NCI-H187 treated with DMSO at 0.1 percent for 48 hours (cell line): ENCODE measurements at regions not wholly inside any gene's neighbourhood (a gene's known extent, or its start where the extent isn't known, plus 50 kb on each side); places are given as distances from the start of the nearest gene placed in this dataset.
"Not testable (repeated sequence)": the region's sequence is repeated elsewhere in the genome, so short reads cannot be mapped to it uniquely, and the experiment has no call there.

ENCODE experiments used
- DNase-seq: peaks from one replicate; lab custom pipeline; 2025; lab: John Stamatoyannopoulos, UW

DNA sequence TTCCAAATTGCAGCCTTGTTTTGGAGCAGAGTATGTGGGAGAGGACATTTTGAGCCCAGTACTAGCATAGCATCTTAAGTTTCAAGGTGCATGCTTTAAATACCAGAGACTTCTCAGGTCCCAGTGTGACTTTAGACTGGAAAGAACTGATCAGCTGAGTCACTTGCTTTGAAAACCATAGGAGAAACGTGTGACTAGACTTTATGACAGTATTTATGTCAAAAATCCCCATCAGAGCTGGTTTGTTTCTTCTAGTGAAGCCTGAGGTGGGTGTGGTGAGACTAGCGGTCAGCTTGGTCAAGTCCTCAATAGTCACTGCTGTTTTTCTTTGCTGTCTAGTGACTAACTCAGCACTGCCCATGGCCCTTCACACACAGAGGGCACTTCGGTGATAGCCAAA is 724.2 kb downstream of the GATA3 start:
- no peak for DNase-seq

GRCh38 chr10:8787649-8788048 is 733.2 kb downstream of the GATA3 start:
- DNase-seq = no peak

GRCh38 chr10:8790390-8790789 is 735.9 kb downstream of the GATA3 start:
- no peak for DNase-seq

- DNase-seq = no peak
Observed at GRCh38 chr10:8794860-8795259, 740.4 kb downstream of the GATA3 start.

GRCh38 chr10:8800426-8800825 is 745.9 kb downstream of the GATA3 start:
- DNase-seq = no peak

DNA sequence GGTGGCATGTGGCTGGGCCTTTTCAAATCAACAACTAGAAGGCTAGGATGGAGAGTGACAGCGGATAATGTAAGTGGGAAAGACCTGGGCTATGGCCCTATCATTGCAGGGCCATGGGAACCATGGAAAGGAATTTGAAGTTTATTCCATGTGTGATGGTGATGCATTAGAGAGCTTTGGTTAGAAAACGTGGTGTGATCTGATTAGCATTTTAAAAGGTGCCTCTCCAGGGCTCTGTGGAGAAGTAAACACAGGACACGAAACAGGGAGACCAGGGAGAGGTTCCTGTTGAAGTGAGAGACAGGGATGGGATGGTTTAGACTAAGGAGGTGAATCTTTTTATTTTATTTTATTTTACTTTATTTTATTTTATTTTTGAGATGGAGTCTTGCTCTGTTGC is 749.5 kb downstream of the GATA3 start:
- DNase-seq = no peak

DNA sequence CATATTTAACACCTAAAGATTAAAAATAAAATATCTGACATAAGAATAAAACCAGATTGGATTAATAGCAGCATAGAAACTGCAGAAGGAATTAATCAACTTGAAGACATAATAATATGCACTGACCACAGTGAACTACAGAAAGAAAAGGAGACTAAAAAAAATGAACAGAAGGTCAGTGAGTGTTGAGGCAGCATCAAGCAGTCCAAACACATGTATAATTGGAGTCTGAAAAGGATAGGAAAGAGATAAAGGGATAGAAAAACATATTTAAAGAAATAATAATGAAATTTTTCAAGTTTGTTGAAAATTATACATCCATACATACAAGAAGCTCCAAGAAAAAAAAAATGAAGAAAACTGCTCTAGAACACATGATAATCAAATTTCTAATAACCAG is 756.2 kb downstream of the GATA3 start:
- no peak for DNase-seq

DNA sequence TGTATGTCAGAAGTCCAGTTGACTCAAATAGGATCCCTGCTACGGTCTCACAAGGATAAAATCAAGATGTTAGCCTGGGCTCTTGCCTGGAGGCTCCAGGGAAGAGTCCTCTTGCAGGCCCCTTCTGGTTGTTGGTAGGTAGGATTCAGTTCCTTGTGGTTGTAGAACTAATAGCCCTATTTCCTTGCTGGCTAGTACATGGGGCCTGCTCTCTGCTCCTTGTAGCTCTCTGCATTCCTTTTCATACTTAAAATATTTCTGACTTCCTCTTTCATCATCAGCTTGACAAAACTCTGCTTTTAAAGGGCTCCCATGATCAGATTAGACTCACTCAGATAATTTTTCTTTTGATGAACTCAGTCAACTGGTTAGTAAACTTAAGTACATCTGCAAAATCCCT is 756.7 kb downstream of the GATA3 start:
- DNase-seq = no peak

GRCh38 chr10:8815969-8816368 is 761.5 kb downstream of the GATA3 start:
- DNase-seq = no peak

DNA sequence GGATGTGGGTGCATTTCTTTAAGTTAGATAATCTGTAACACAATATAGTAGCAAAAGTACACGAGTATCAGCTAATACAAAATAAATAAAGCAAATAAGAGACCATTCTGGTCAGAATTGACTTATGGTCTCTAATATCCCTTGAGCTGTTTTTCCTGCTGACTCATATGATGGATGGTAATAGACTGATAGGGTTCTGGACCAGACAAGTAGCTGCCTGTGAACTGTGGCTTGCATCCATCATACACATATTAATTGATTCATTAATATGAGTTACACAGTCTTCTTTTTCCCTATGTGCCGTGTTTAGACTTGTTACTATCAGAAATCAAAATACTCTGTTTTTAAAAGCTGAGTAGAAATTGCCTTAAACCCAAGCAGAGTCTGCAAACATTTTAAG is 762.8 kb downstream of the GATA3 start:
- DNase-seq = no peak

DNA sequence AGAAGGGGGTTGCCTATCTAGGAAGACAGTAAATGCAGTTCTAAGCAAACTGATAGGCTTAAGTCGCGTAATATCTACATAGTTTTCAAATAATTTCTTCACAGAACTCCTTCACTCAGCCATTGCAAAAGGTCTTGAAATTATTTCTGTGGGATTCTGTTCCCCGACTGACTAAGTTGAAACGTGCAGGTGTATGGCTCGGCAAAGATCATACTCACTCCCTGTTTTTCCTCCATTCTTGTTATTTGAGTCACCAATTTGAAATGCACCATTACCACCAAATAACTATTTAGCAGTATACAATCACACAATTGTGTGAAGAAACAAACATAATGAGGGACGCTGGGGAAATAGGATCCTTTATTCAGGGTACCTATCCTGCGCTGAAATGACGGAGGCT is 771.1 kb downstream of the GATA3 start:
- no peak for DNase-seq

DNA sequence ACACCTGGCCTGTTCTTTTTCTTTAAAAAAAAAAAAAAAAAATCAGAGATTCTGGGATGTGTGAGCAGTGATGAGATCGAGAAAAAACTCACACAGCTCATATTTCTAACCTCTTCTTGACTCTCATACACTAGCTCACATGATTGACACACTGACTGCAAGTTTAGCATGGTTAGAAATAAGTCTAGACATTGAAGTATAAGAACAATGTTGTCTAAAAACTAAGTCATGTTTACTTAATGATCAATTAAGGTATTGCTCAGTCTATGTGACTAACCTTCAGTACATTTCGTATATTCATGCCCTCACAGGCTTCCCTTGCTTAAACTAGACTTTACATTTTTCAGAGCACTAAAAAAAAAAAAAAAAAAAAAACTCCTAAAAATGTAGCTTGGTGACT is 775.1 kb downstream of the GATA3 start:
- no peak for DNase-seq

- no peak for DNase-seq
Observed at GRCh38 chr10:8830048-8830447, 775.6 kb downstream of the GATA3 start.

DNA sequence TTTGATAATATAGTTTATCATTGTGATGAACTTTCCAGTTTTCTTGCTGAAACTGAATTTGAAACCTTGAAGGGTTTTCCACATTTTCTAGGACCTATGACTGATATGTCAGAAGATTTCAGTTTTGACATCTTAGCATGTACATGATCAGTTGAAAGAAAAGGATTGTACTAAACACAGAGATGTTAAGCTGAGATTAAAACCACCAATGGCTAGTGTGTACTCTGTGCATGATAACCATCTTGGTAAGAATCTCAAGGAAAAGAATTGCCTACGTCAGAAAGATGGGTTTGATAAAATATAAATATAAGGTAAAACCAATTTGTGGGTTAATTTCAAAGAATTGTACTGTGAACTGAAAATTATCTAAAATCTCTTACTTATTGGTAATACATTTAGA is 776.4 kb downstream of the GATA3 start:
- DNase-seq = no peak

DNA sequence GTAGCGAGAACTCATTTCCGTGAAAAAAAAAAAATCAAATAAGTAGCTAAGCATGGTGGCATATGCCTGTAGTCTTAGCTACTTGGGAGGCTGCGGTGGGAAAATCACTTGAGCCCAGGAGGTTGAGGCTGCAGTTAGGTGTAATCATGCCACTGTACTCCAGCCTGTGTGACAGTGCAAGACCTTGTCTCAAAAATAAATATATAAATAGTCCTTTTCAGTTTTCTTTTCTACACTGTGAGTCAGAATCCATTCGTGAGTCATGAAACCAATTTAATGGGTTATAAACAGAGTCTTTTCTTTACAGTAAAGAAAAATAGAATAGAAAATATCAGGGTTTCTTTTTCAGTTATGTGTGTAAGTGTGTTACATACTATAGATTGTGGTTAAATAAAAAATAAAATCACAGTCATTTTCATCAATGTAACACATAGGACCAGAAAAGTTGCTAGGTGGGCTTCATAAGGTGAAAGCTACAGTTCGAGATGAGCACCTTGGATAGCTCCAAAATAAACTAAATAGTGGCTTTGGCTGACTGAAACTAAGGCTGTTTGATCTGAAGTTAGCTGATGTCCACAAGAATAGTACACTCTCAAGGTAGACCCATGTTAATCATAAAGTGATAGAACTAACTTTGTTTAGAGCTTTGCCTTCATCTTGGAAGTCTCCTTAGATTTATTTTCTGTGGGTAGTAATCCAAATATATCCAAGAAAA is 781.1 kb downstream of the GATA3 start:
- no peak for DNase-seq

GRCh38 chr10:8840356-8840755 is 785.9 kb downstream of the GATA3 start:
- no peak for DNase-seq

- no peak for DNase-seq
Observed at GRCh38 chr10:8844141-8844540, 789.7 kb downstream of the GATA3 start.

DNA sequence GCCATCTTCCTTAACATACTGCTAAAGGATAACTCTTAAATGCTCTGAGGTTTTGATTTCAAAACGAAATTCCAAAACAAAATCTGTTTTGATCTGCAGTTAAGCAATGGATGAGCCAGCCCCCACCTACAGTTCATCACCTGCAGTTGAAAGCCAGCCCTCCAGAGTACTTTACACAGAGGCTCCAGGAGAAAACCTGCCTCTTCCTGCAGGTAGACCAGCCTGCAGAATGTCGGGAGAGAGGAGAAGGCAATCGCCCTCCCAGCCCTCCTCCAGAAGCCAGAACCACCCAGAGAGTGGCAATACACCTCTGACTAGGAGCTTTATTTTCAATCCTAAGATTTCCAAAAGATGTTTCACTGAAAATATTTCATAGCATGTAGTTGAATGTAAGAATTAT is 798.1 kb downstream of the GATA3 start:
- no peak for DNase-seq

DNA sequence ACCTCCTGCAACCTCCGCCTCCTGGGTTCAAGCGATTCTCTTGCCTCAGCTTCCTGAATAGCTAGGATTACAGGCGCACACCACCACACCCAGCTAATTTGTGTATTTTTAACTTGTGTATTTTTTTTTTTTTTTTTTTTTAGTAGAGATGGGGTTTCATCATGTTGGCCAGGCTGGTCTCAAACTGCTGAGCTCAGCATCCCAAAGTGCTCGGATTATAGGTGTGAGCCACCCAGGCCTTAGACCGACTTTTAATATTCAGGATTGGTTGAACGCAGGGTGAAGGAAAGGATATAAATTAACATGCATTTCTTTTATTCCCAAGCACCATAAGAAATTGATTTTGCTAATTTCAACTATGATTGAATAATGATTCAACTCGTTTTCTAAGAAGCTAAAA is 798.6 kb downstream of the GATA3 start:
- DNase-seq = no peak

- DNase-seq = not testable (repeated sequence)
Observed at GRCh38 chr10:8868924-8869323, 814.4 kb downstream of the GATA3 start.

- no peak for DNase-seq
Observed at GRCh38 chr10:8873310-8873709, 818.8 kb downstream of the GATA3 start.

DNA sequence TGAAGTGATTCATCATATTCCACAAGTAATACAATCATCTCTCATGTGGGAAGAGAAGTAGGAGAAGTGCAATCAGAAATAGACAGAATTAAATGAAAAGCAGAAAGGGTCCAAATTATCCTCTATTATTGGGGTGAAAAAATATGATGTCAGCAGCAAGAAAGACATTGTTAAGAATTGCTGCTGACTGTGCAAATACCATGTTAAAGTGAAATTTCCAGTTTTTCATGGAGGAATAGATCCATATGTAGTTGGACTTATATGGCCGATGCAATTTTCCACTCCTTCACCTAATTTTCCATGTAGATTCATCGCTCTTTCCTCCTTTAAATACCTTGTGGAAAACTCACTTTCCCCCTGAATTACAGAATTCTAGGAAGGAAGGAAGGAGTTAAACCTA is 819.8 kb downstream of the GATA3 start:
- DNase-seq = no peak

DNA sequence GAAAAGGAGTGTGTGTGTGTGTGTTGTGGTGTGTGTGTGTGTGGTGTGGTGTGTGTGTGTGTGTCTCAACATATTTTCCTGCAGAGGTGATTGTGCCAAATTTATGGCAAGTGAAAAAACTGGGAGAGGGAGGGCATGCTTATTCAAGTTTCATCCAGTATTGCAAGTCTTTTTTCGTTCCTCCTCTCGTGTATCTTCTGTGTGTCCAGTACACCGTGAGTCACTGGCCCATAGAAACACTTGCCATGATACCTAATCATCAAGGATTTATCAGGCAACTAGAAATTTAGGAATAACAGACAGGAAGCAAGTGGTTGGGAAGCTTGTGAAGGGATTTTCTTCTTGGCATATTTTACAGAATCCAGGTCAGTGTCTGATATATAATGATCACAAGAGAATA is 820.5 kb downstream of the GATA3 start:
- no peak for DNase-seq

DNA sequence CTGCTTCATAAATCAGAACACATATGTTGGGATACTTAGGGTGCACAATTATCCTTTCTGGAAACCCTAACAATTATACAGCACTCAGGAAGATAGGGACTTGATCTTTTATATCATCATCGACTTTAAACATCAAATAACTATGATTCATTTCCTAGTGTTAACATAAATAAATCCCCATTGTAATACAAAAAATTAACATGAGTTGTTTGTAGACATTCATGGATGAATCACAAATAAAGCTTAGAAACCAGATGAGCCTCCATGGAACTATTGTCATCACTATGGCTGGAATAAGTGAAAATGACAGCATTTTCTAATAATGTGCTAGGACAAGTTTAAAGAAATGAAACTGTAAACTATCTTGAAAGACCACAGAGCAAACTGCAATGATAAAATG is 821.7 kb downstream of the GATA3 start:
- no peak for DNase-seq

DNA sequence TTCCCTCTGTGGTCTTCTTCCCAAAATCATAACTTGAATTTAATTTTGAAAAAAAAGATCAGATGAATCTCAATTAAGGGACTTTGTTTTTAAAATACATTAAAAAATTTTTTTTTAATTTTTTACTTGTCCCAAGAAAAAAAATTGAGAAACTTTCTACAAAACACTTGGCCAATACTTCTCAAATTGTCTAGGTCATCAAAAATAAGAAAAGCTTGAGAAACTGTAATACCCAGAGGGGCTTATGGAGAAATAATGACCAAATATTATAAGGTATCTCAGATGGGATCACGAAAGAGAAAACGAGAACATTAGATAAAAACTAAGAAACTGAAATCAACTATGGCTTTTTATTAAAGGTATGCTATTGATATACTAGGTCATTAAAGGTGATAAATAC is 835.0 kb downstream of the GATA3 start:
- no peak for DNase-seq
